Sigmoid colon (tissue), 3 donors: ENCODE measurements at regions not wholly inside any gene's neighbourhood (a gene's known extent, or its start where the extent isn't known, plus 50 kb on each side); places are given as distances from the start of the nearest gene placed in this dataset.

Experiments used
- CTCF ChIP-seq, 4 experiments: fragments of 450-650 bp in 3 of 4; fragments of 200-600 bp in 1 of 4; IDR thresholded peaks; one replicate each; pipeline ENCODE4 v1.5.1; 2016 to 2019; ENCODE audit warnings: antibody characterized with exemption in 4 of 4, mild to moderate bottlenecking in 3 of 4, moderate library complexity in 2 of 4
- POLR2A ChIP-seq, 2 donors: fragments of 450-650 bp; IDR thresholded peaks; one replicate each; pipeline ENCODE4 v1.6.1; 2016; ENCODE audit warnings: antibody characterized with exemption in 2 of 2, mild to moderate bottlenecking in 2 of 2, moderate library complexity in 2 of 2

- no peak for TF ChIP-seq CTCF (IDR thresholded peaks at IDR 0.05)
- TF ChIP-seq POLR2A (IDR thresholded peaks at IDR 0.05), result no peak
Observed at GRCh38 chr5:147979761-147980160, 73.4 kb upstream of the C5orf46 start.
